Osteocyte (in vitro differentiated cells): ENCODE measurements at regions not wholly inside any gene's neighbourhood (a gene's known extent, or its start where the extent isn't known, plus 50 kb on each side); places are given as distances from the start of the nearest gene placed in this dataset.
"Not testable (repeated sequence)": the region's sequence is repeated elsewhere in the genome, so short reads cannot be mapped to it uniquely, and the experiment has no call there.

Experiments
- DNase-seq: peaks from one replicate; pipeline ENCODE4 v3.0.0; 2021; ENCODE audit warnings: mixed read lengths; ENCODE audit not compliant: unreplicated experiment; ENCODE audit errors: extremely low spot score
- H3K27ac Mint-ChIP-seq: one replicate; pipeline ENCODE4 v1.8.0; 2021; ENCODE audit warnings: mild to moderate bottlenecking, mixed read lengths; ENCODE audit not compliant: unreplicated experiment
- H3K27me3 Mint-ChIP-seq: one replicate; pipeline ENCODE4 v1.8.0; 2021; ENCODE audit warnings: mixed read lengths; ENCODE audit not compliant: unreplicated experiment
- H3K36me3 Mint-ChIP-seq: one replicate; pipeline ENCODE4 v1.8.0; 2021; ENCODE audit warnings: mixed read lengths; ENCODE audit not compliant: unreplicated experiment
- H3K4me1 Mint-ChIP-seq: one replicate; pipeline ENCODE4 v1.8.0; 2021; ENCODE audit warnings: mixed read lengths; ENCODE audit not compliant: unreplicated experiment
- H3K4me3 Mint-ChIP-seq: one replicate; pipeline ENCODE4 v1.8.0; 2021; ENCODE audit warnings: mild to moderate bottlenecking, moderate library complexity, mixed read lengths; ENCODE audit not compliant: unreplicated experiment
- H3K9me3 Mint-ChIP-seq: one replicate; pipeline ENCODE4 v1.8.0; 2021; ENCODE audit warnings: mixed read lengths; ENCODE audit not compliant: unreplicated experiment
- CTCF ChIP-seq: fragments of 200-600 bp; sonication (generic); IDR thresholded peaks from 2 replicates; pipeline ENCODE4 v1.5.0; 2021; ENCODE audit warnings: antibody characterized with exemption, mild to moderate bottlenecking, moderate library complexity

GRCh38 chr7:68408873-68409272 lies 1189.4 kb upstream of the AUTS2 start:
- TF ChIP-seq CTCF = no peak
- H3K4me1 Mint-ChIP-seq = no peaks in the 10 kb centered on the region
- H3K9me3 Mint-ChIP-seq = peaks cover 6% of the 10 kb centered on the region
- no peak overlapping the region for H3K27ac Mint-ChIP-seq
- H3K36me3 Mint-ChIP-seq = no peaks in the 10 kb centered on the region
- peaks cover 2% of the 10 kb centered on the region for H3K27me3 Mint-ChIP-seq
- DNase-seq = no peak
- H3K4me3 Mint-ChIP-seq = no peak overlapping the region

GRCh38 chr7:68409851-68410250 lies 1188.4 kb upstream of the AUTS2 start:
- TF ChIP-seq CTCF = no peak
- H3K36me3 Mint-ChIP-seq = no peaks in the 10 kb centered on the region
- H3K27ac Mint-ChIP-seq = no peak overlapping the region
- H3K4me3 Mint-ChIP-seq = no peak overlapping the region
- no peaks in the 10 kb centered on the region for H3K4me1 Mint-ChIP-seq
- H3K9me3 Mint-ChIP-seq = peaks cover 3% of the 10 kb centered on the region
- H3K27me3 Mint-ChIP-seq = peaks cover 2% of the 10 kb centered on the region
- no peak for DNase-seq

- DNase-seq, H3K27me3 Mint-ChIP-seq, H3K4me1 Mint-ChIP-seq, H3K27ac Mint-ChIP-seq, H3K36me3 Mint-ChIP-seq, H3K9me3 Mint-ChIP-seq, H3K4me3 Mint-ChIP-seq: not testable (repeated sequence)
These were observed 1187.6 kb upstream of the AUTS2 start for GRCh38 chr7:68410693-68411092.

- no peaks in the 10 kb centered on the region for H3K9me3 Mint-ChIP-seq
- peaks cover 1% of the 10 kb centered on the region for H3K27me3 Mint-ChIP-seq
- no peak for DNase-seq
- H3K36me3 Mint-ChIP-seq = no peaks in the 10 kb centered on the region
- H3K4me3 Mint-ChIP-seq = no peak overlapping the region
- no peaks in the 10 kb centered on the region for H3K4me1 Mint-ChIP-seq
- no peak for TF ChIP-seq CTCF
- no peak overlapping the region for H3K27ac Mint-ChIP-seq
These were observed 1186.5 kb upstream of the AUTS2 start for GRCh38 chr7:68411742-68412141.

GRCh38 chr7:68414631-68415425 lies 1183.4 kb upstream of the AUTS2 start:
- peaks cover 6% of the 10 kb centered on the region for H3K9me3 Mint-ChIP-seq
- H3K4me3 Mint-ChIP-seq = no peak overlapping the region
- no peaks in the 10 kb centered on the region for H3K4me1 Mint-ChIP-seq
- TF ChIP-seq CTCF = no peak
- H3K27ac Mint-ChIP-seq = no peak overlapping the region
- no peaks in the 10 kb centered on the region for H3K27me3 Mint-ChIP-seq
- H3K36me3 Mint-ChIP-seq = no peaks in the 10 kb centered on the region
- peak; percentile 2 for DNase-seq
